ENCODE measurements at regions not wholly inside any gene's neighbourhood (a gene's known extent, or its start where the extent isn't known, plus 50 kb on each side); places are given as distances from the start of the nearest gene placed in this dataset.

DNA sequence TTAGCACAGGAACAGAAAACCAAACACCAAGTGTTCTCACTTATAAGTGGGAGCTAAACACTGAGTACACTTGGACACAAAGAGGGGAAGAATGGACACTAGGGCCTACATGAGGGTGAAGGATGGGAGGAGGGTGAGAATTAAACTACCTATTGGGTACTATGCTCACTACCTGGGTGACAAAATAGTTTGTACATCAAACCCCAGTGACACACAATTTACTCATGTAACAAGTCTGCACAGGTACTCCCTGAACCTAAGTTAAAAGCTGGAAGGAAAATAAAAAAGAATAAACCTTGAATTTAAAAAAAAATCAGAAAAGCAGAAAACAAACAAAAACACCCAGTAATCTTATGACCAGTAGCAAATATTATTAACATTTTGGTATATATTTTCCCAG, 188.6 kb downstream of the TFAP2B start:
- no peak for TF ChIP-seq EZH2phosphoT487 (IDR thresholded peaks at IDR 0.05; ENCODE audit: borderline replicate concordance, low read length)
- TF ChIP-seq, protein P1, sequence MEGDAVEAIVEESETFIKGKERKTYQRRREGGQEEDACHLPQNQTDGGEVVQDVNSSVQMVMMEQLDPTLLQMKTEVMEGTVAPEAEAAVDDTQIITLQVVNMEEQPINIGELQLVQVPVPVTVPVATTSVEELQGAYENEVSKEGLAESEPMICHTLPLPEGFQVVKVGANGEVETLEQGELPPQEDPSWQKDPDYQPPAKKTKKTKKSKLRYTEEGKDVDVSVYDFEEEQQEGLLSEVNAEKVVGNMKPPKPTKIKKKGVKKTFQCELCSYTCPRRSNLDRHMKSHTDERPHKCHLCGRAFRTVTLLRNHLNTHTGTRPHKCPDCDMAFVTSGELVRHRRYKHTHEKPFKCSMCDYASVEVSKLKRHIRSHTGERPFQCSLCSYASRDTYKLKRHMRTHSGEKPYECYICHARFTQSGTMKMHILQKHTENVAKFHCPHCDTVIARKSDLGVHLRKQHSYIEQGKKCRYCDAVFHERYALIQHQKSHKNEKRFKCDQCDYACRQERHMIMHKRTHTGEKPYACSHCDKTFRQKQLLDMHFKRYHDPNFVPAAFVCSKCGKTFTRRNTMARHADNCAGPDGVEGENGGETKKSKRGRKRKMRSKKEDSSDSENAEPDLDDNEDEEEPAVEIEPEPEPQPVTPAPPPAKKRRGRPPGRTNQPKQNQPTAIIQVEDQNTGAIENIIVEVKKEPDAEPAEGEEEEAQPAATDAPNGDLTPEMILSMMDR (IDR thresholded peaks at IDR 0.05; ENCODE audit: low read depth, low read length, poor library complexity, severe bottlenecking): no peak
